PC-3 (cell line): ENCODE measurements at regions not wholly inside any gene's neighbourhood (a gene's known extent, or its start where the extent isn't known, plus 50 kb on each side); places are given as distances from the start of the nearest gene placed in this dataset.
"Not testable (repeated sequence)": the region's sequence is repeated elsewhere in the genome, so short reads cannot be mapped to it uniquely, and the experiment has no call there.

Experiments
- CTCF ChIP-seq: fragments of 300-600 bp; sonication (generic); conservative IDR thresholded peaks from 2 replicates; pipeline ENCODE4 v1.5.1; 2017; ENCODE audit warnings: antibody characterized with exemption, low read depth, mild to moderate bottlenecking, low read length
- EZH2 ChIP-seq: fragments of 300-600 bp; sonication (generic); IDR thresholded peaks from one replicate; pipeline ENCODE4 v1.6.1; 2017; ENCODE audit warnings: antibody characterized with exemption, mild to moderate bottlenecking, low read length; ENCODE audit not compliant: unreplicated experiment

GRCh38 chr1:228653057-228653456 lies 82.2 kb upstream of the RHOU start:
- TF ChIP-seq EZH2, CTCF: not testable (repeated sequence)
